ENCODE measurements at regions not wholly inside any gene's neighbourhood (a gene's known extent, or its start where the extent isn't known, plus 50 kb on each side); places are given as distances from the start of the nearest gene placed in this dataset.

- TF ChIP-seq CTCF (IDR thresholded peaks at IDR 0.05) (no peak), POLR2AphosphoS5 (IDR thresholded peaks at IDR 0.05) (no peak)
Measured at GRCh38 chr17:51467336-51467735, 207.0 kb downstream of the UTP18 start.
